ENCODE measurements at regions not wholly inside any gene's neighbourhood (a gene's known extent, or its start where the extent isn't known, plus 50 kb on each side); places are given as distances from the start of the nearest gene placed in this dataset.

DNA sequence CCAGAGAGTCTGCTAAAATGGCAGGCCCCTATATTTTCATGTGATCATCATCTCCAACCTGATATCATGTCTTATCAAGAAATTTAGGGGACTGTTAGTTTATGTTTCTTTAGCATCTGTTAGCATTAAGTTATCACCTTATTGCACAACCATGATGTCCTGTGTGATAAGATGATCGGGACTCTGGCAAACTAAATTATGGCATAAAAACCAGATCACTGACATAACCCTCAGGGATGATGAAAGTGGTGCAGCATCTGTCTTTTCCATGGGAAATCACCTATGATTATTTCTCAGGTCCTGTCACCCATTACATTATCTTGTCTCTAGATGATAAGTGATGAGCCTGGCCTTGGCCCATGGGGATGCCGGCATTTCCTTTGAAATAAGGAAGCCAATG, 458.6 kb upstream of the DCC start:
- H3K27ac Mint-ChIP-seq (ENCODE audit: unreplicated experiment), result no peak overlapping the region
- no peaks in the 10 kb centered on the region for H3K36me3 Mint-ChIP-seq (ENCODE audit: low read depth, unreplicated experiment)
- no peaks in the 10 kb centered on the region for H3K9me3 Mint-ChIP-seq (ENCODE audit: unreplicated experiment)
- TF ChIP-seq, protein P1, sequence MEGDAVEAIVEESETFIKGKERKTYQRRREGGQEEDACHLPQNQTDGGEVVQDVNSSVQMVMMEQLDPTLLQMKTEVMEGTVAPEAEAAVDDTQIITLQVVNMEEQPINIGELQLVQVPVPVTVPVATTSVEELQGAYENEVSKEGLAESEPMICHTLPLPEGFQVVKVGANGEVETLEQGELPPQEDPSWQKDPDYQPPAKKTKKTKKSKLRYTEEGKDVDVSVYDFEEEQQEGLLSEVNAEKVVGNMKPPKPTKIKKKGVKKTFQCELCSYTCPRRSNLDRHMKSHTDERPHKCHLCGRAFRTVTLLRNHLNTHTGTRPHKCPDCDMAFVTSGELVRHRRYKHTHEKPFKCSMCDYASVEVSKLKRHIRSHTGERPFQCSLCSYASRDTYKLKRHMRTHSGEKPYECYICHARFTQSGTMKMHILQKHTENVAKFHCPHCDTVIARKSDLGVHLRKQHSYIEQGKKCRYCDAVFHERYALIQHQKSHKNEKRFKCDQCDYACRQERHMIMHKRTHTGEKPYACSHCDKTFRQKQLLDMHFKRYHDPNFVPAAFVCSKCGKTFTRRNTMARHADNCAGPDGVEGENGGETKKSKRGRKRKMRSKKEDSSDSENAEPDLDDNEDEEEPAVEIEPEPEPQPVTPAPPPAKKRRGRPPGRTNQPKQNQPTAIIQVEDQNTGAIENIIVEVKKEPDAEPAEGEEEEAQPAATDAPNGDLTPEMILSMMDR (IDR thresholded peaks at IDR 0.05; ENCODE audit: unreplicated experiment), result no peak
- no peak for DNase-seq (ENCODE audit: low spot score)
- H3K27me3 Mint-ChIP-seq (ENCODE audit: unreplicated experiment), result peaks cover 2% of the 10 kb centered on the region
- no peak overlapping the region for H3K4me3 Mint-ChIP-seq (ENCODE audit: unreplicated experiment)
- H3K4me1 Mint-ChIP-seq (ENCODE audit: unreplicated experiment), result no peaks in the 10 kb centered on the region

DNA sequence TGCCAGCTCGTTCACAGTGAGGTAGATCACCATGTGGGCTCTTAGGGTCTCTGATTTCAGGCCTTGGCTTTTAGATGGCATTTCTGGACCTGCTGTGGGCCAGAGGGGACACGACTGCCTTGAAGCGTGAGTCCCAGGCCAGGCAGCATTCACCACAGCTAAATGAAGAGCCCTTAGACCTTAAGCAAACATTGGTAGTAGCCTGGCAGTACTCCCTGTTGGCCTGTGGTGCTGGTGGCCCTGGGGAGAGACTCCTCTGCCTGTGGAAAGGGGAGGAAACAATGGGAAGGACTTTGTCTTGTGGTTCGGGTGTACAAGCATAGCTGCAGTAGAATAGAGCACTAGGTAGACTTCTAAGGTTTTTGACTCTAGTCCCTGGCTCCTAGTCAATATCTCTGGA, 456.0 kb upstream of the DCC start:
- Mint-ChIP-seq H3K4me3 (ENCODE audit: unreplicated experiment) (no peak overlapping the region), H3K4me1 (ENCODE audit: unreplicated experiment) (no peaks in the 10 kb centered on the region), H3K27ac (ENCODE audit: unreplicated experiment) (no peak overlapping the region), H3K9me3 (ENCODE audit: unreplicated experiment) (no peaks in the 10 kb centered on the region), H3K36me3 (ENCODE audit: low read depth, unreplicated experiment) (no peaks in the 10 kb centered on the region), H3K27me3 (ENCODE audit: unreplicated experiment) (peaks cover 2% of the 10 kb centered on the region)
- no peak for DNase-seq (ENCODE audit: low spot score)
- TF ChIP-seq, protein P1 (IDR thresholded peaks at IDR 0.05; ENCODE audit: unreplicated experiment), result no peak

DNA sequence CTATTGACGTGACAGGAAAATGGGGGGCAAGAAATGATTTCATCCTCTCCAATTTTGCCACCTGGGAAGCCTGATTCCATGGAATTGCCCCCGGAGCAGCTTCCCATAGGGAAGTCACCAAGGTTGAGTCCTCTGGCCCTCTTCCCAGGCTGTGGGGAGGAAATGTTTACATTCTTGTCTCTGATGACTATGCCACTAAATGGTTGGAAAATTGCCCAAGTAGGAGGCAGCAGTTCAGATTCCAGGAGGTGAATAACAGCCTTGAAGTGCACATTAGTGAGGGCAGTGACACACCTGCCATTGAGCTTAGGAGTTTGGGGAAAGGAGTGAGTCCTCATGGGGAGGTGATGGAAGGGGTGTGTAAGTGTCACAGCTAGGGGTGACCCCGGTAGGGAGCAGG, 449.2 kb upstream of the DCC start:
- Mint-ChIP-seq H3K4me3 (ENCODE audit: unreplicated experiment) (no peak overlapping the region), H3K9me3 (ENCODE audit: unreplicated experiment) (no peaks in the 10 kb centered on the region), H3K4me1 (ENCODE audit: unreplicated experiment) (no peaks in the 10 kb centered on the region), H3K36me3 (ENCODE audit: low read depth, unreplicated experiment) (no peaks in the 10 kb centered on the region), H3K27me3 (ENCODE audit: unreplicated experiment) (peaks cover 1% of the 10 kb centered on the region), H3K27ac (ENCODE audit: unreplicated experiment) (no peak overlapping the region)
- no peak for DNase-seq (ENCODE audit: low spot score)
- TF ChIP-seq, protein P1 (IDR thresholded peaks at IDR 0.05; ENCODE audit: unreplicated experiment), result no peak

DNA sequence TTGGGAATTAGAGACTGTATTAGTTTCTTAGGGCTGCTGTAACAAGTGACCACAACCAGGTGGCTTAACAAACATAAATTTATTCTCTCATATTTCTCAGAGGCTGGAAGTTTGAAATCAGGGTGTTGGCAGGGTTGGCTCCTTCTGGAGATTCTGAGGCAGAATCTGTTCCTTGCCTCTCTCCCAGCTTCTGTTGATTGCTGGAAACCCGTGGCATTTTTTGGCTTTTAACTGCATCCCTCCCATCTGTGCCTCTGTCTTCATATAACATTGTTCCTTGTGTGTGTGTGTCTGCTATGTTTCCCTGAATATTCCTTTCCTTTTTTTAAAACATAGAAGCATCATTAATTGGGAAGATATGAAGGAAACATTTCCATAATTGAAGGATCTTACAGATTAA, 448.1 kb upstream of the DCC start:
- Mint-ChIP-seq H3K9me3 (ENCODE audit: unreplicated experiment) (no peaks in the 10 kb centered on the region), H3K27me3 (ENCODE audit: unreplicated experiment) (peaks cover 1% of the 10 kb centered on the region), H3K27ac (ENCODE audit: unreplicated experiment) (no peak overlapping the region), H3K4me3 (ENCODE audit: unreplicated experiment) (no peak overlapping the region), H3K4me1 (ENCODE audit: unreplicated experiment) (no peaks in the 10 kb centered on the region), H3K36me3 (ENCODE audit: low read depth, unreplicated experiment) (no peaks in the 10 kb centered on the region)
- TF ChIP-seq, protein P1 (IDR thresholded peaks at IDR 0.05; ENCODE audit: unreplicated experiment), result no peak
- DNase-seq (ENCODE audit: low spot score), result no peak

DNA sequence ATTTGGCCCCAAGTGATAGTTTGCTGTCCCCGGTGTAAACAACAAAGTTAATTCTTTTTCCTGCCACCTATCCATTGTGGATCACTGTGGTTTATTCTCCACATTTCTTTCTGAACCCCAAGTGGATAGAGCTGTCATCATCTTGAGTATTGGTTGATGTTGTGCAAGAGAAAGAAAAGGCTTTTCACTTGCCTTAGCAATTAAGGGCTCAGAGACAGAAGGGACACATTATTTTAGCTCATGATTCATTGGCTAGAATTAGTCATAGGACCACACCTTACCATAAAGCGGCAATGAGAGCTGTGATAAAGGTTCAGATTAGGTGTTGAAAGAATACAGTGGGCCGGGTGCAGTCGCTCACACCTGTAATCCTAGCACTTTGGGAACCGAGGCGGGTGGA, 442.1 kb upstream of the DCC start:
- Mint-ChIP-seq H3K4me3 (ENCODE audit: unreplicated experiment) (no peak overlapping the region), H3K27ac (ENCODE audit: unreplicated experiment) (no peak overlapping the region), H3K9me3 (ENCODE audit: unreplicated experiment) (peaks cover 4% of the 10 kb centered on the region), H3K36me3 (ENCODE audit: low read depth, unreplicated experiment) (no peaks in the 10 kb centered on the region), H3K4me1 (ENCODE audit: unreplicated experiment) (no peaks in the 10 kb centered on the region), H3K27me3 (ENCODE audit: unreplicated experiment) (peaks cover 3% of the 10 kb centered on the region)
- no peak for DNase-seq (ENCODE audit: low spot score)
- TF ChIP-seq, protein P1 (IDR thresholded peaks at IDR 0.05; ENCODE audit: unreplicated experiment), result no peak

Measured in endothelial cell (in vitro differentiated cells).